ENCODE measurements at regions not wholly inside any gene's neighbourhood (a gene's known extent, or its start where the extent isn't known, plus 50 kb on each side); places are given as distances from the start of the nearest gene placed in this dataset.

- Histone ChIP-seq H3K4me1 (ENCODE audit: insufficient read depth, low read length, severe bottlenecking) (no peaks in the 10 kb centered on the region), H4K20me1 (ENCODE audit: insufficient read depth, low read length) (no peaks in the 10 kb centered on the region), H3K9me2 (ENCODE audit: low read depth, low read length) (no peaks in the 10 kb centered on the region), H3K27me3 (ENCODE audit: insufficient read depth, low read length) (no peaks in the 10 kb centered on the region), H3K27ac (ENCODE audit: low read depth, low read length, poor library complexity, severe bottlenecking) (no peak overlapping the region), H3F3A (ENCODE audit: insufficient read depth, low read length) (no peaks in the 10 kb centered on the region), H3K9me3 (ENCODE audit: low read length) (no peaks in the 10 kb centered on the region), H3K36me3 (ENCODE audit: insufficient read depth, low read length) (no peaks in the 10 kb centered on the region), H3K4me2 (ENCODE audit: low read length) (no peak overlapping the region), H3K79me2 (ENCODE audit: insufficient read depth, low read length) (no peaks in the 10 kb centered on the region), H3K9ac (ENCODE audit: low read length) (no peak overlapping the region), H3K4me3 (ENCODE audit: low read depth, low read length, poor library complexity, severe bottlenecking) (no peak overlapping the region), H2AFZ (ENCODE audit: low read length) (no peak overlapping the region)
- TF ChIP-seq EZH2 (IDR thresholded peaks at IDR 0.05; ENCODE audit: borderline replicate concordance, low read length) = no peak
- TF ChIP-seq, protein P1, sequence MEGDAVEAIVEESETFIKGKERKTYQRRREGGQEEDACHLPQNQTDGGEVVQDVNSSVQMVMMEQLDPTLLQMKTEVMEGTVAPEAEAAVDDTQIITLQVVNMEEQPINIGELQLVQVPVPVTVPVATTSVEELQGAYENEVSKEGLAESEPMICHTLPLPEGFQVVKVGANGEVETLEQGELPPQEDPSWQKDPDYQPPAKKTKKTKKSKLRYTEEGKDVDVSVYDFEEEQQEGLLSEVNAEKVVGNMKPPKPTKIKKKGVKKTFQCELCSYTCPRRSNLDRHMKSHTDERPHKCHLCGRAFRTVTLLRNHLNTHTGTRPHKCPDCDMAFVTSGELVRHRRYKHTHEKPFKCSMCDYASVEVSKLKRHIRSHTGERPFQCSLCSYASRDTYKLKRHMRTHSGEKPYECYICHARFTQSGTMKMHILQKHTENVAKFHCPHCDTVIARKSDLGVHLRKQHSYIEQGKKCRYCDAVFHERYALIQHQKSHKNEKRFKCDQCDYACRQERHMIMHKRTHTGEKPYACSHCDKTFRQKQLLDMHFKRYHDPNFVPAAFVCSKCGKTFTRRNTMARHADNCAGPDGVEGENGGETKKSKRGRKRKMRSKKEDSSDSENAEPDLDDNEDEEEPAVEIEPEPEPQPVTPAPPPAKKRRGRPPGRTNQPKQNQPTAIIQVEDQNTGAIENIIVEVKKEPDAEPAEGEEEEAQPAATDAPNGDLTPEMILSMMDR (IDR thresholded peaks at IDR 0.05; ENCODE audit: low read length) = no peak
These were observed 568.8 kb downstream of the TLR4 start for GRCh38 chr9:118273048-118273447.

- Histone ChIP-seq H4K20me1 (ENCODE audit: insufficient read depth, low read length) (no peaks in the 10 kb centered on the region), H3K36me3 (ENCODE audit: insufficient read depth, low read length) (no peaks in the 10 kb centered on the region), H3K4me1 (ENCODE audit: insufficient read depth, low read length, severe bottlenecking) (no peaks in the 10 kb centered on the region), H2AFZ (ENCODE audit: low read length) (no peak overlapping the region), H3K4me3 (ENCODE audit: low read depth, low read length, poor library complexity, severe bottlenecking) (no peak overlapping the region), H3K79me2 (ENCODE audit: insufficient read depth, low read length) (no peaks in the 10 kb centered on the region), H3K9me3 (ENCODE audit: low read length) (no peaks in the 10 kb centered on the region), H3K27ac (ENCODE audit: low read depth, low read length, poor library complexity, severe bottlenecking) (no peak overlapping the region), H3K27me3 (ENCODE audit: insufficient read depth, low read length) (no peaks in the 10 kb centered on the region), H3F3A (ENCODE audit: insufficient read depth, low read length) (no peaks in the 10 kb centered on the region), H3K9me2 (ENCODE audit: low read depth, low read length) (no peaks in the 10 kb centered on the region), H3K9ac (ENCODE audit: low read length) (no peak overlapping the region), H3K4me2 (ENCODE audit: low read length) (no peak overlapping the region)
- TF ChIP-seq, protein P1 (IDR thresholded peaks at IDR 0.05; ENCODE audit: low read length) = no peak
- TF ChIP-seq EZH2 (IDR thresholded peaks at IDR 0.05; ENCODE audit: borderline replicate concordance, low read length) = no peak
These were observed 572.6 kb downstream of the TLR4 start for GRCh38 chr9:118276784-118277183.

GRCh38 chr9:118281772-118282171 is 577.6 kb downstream of the TLR4 start:
- Histone ChIP-seq H3K79me2 (ENCODE audit: insufficient read depth, low read length) (no peaks in the 10 kb centered on the region), H3K4me3 (ENCODE audit: low read depth, low read length, poor library complexity, severe bottlenecking) (no peak overlapping the region), H3F3A (ENCODE audit: insufficient read depth, low read length) (no peaks in the 10 kb centered on the region), H2AFZ (ENCODE audit: low read length) (no peak overlapping the region), H3K36me3 (ENCODE audit: insufficient read depth, low read length) (no peaks in the 10 kb centered on the region), H3K9ac (ENCODE audit: low read length) (no peak overlapping the region), H3K4me2 (ENCODE audit: low read length) (no peak overlapping the region), H3K27ac (ENCODE audit: low read depth, low read length, poor library complexity, severe bottlenecking) (no peak overlapping the region), H3K4me1 (ENCODE audit: insufficient read depth, low read length, severe bottlenecking) (no peaks in the 10 kb centered on the region), H4K20me1 (ENCODE audit: insufficient read depth, low read length) (no peaks in the 10 kb centered on the region), H3K27me3 (ENCODE audit: insufficient read depth, low read length) (no peaks in the 10 kb centered on the region), H3K9me3 (ENCODE audit: low read length) (no peaks in the 10 kb centered on the region), H3K9me2 (ENCODE audit: low read depth, low read length) (no peaks in the 10 kb centered on the region)
- no peak for TF ChIP-seq EZH2 (IDR thresholded peaks at IDR 0.05; ENCODE audit: borderline replicate concordance, low read length)
- TF ChIP-seq, protein P1 (IDR thresholded peaks at IDR 0.05; ENCODE audit: low read length) = no peak

Measured in OCI-LY1 (cell line).